Mononuclear cell (primary cell): ENCODE measurements at regions not wholly inside any gene's neighbourhood (a gene's known extent, or its start where the extent isn't known, plus 50 kb on each side); places are given as distances from the start of the nearest gene placed in this dataset.
"Not testable (repeated sequence)": the region's sequence is repeated elsewhere in the genome, so short reads cannot be mapped to it uniquely, and the experiment has no call there.

Source experiments
- H3K27me3 ChIP-seq: 2 replicates; pipeline ENCODE4 v1.6.0; 2011; ENCODE audit warnings: low read length, control low read depth; ENCODE audit not compliant: insufficient read depth
- H3K4me1 ChIP-seq: 2 replicates; pipeline ENCODE4 v1.5.1; 2011; ENCODE audit warnings: mild to moderate bottlenecking, low read length, control low read depth; ENCODE audit not compliant: insufficient read depth
- H3K4me3 ChIP-seq: 2 replicates; pipeline ENCODE4 v1.5.1; 2011; ENCODE audit warnings: mild to moderate bottlenecking, low read length, moderate library complexity
- H3K9me3 ChIP-seq: 2 replicates; pipeline ENCODE4 v1.5.1; 2011; ENCODE audit warnings: low read depth, mild to moderate bottlenecking, control low read depth, low read length

GRCh38 chr4:26048950-26049349, 134.9 kb downstream of the SMIM20 start:
- Histone ChIP-seq H3K27me3 (peaks cover 6% of the 10 kb centered on the region), H3K4me1 (peaks cover 17% of the 10 kb centered on the region), H3K9me3 (no peaks in the 10 kb centered on the region), H3K4me3 (no peak overlapping the region)

- Histone ChIP-seq H3K9me3 (no peaks in the 10 kb centered on the region), H3K27me3 (peaks cover 3% of the 10 kb centered on the region), H3K4me3 (no peak overlapping the region)
Measured at GRCh38 chr4:26049447-26049846, 135.4 kb downstream of the SMIM20 start.

GRCh38 chr4:26050212-26050643, 136.2 kb downstream of the SMIM20 start:
- peaks cover 17% of the 10 kb centered on the region for H3K4me1 ChIP-seq
- no peak overlapping the region for H3K4me3 ChIP-seq
- no peaks in the 10 kb centered on the region for H3K27me3 ChIP-seq
- H3K9me3 ChIP-seq, result no peaks in the 10 kb centered on the region

More at GRCh38 chr4:26049447-26049846, 135.4 kb downstream of the SMIM20 start:
- peaks cover 17% of the 10 kb centered on the region for H3K4me1 ChIP-seq

- Histone ChIP-seq H3K27me3 (no peaks in the 10 kb centered on the region), H3K4me1 (peaks cover 17% of the 10 kb centered on the region), H3K4me3 (no peak overlapping the region), H3K9me3 (no peaks in the 10 kb centered on the region)
Measured at GRCh38 chr4:26050671-26051070, 136.7 kb downstream of the SMIM20 start.

GRCh38 chr4:26051240-26051639, 137.2 kb downstream of the SMIM20 start:
- H3K27me3 ChIP-seq, result no peaks in the 10 kb centered on the region
- no peaks in the 10 kb centered on the region for H3K9me3 ChIP-seq
- peaks cover 22% of the 10 kb centered on the region for H3K4me1 ChIP-seq
- no peak overlapping the region for H3K4me3 ChIP-seq

GRCh38 chr4:26052663-26053541, 138.9 kb downstream of the SMIM20 start:
- Histone ChIP-seq H3K4me3 (no peak overlapping the region), H3K4me1 (peaks cover 30% of the 10 kb centered on the region), H3K27me3 (no peaks in the 10 kb centered on the region), H3K9me3 (no peaks in the 10 kb centered on the region)

- Histone ChIP-seq H3K4me3 (no peak overlapping the region), H3K9me3 (no peaks in the 10 kb centered on the region), H3K27me3 (no peaks in the 10 kb centered on the region), H3K4me1 (peaks cover 30% of the 10 kb centered on the region)
Measured at GRCh38 chr4:26053761-26054160, 139.7 kb downstream of the SMIM20 start.

- Histone ChIP-seq H3K4me3 (no peak overlapping the region), H3K9me3 (no peaks in the 10 kb centered on the region), H3K27me3 (no peaks in the 10 kb centered on the region), H3K4me1 (peaks cover 19% of the 10 kb centered on the region)
Measured at GRCh38 chr4:26055855-26056254, 141.8 kb downstream of the SMIM20 start.

GRCh38 chr4:26056406-26056805, 142.4 kb downstream of the SMIM20 start:
- Histone ChIP-seq H3K4me1 (peaks cover 19% of the 10 kb centered on the region), H3K27me3 (no peaks in the 10 kb centered on the region), H3K9me3 (no peaks in the 10 kb centered on the region), H3K4me3 (no peak overlapping the region)

GRCh38 chr4:26057839-26058238, 143.8 kb downstream of the SMIM20 start:
- H3K4me1 ChIP-seq, result peaks cover 16% of the 10 kb centered on the region
- not testable (repeated sequence) for H3K27me3 ChIP-seq, H3K4me3 ChIP-seq, H3K9me3 ChIP-seq

- peaks cover 13% of the 10 kb centered on the region for H3K4me1 ChIP-seq
- H3K4me3 ChIP-seq, result no peak overlapping the region
- H3K27me3 ChIP-seq, result no peaks in the 10 kb centered on the region
- H3K9me3 ChIP-seq, result no peaks in the 10 kb centered on the region
Measured at GRCh38 chr4:26058537-26058936, 144.5 kb downstream of the SMIM20 start.

GRCh38 chr4:26059391-26060154, 145.6 kb downstream of the SMIM20 start:
- Histone ChIP-seq H3K27me3 (no peaks in the 10 kb centered on the region), H3K9me3 (no peaks in the 10 kb centered on the region), H3K4me1 (peaks cover 13% of the 10 kb centered on the region), H3K4me3 (no peak overlapping the region)

GRCh38 chr4:26060286-26060685, 146.3 kb downstream of the SMIM20 start:
- Histone ChIP-seq H3K9me3 (no peaks in the 10 kb centered on the region), H3K4me3 (no peak overlapping the region), H3K27me3 (no peaks in the 10 kb centered on the region), H3K4me1 (peaks cover 13% of the 10 kb centered on the region)

- peaks cover 5% of the 10 kb centered on the region for H3K4me1 ChIP-seq
- no peak overlapping the region for H3K4me3 ChIP-seq
- no peaks in the 10 kb centered on the region for H3K27me3 ChIP-seq
- no peaks in the 10 kb centered on the region for H3K9me3 ChIP-seq
Measured at GRCh38 chr4:26061248-26061986, 147.4 kb downstream of the SMIM20 start.

GRCh38 chr4:26062215-26062614, 148.2 kb downstream of the SMIM20 start:
- Histone ChIP-seq H3K27me3 (no peaks in the 10 kb centered on the region), H3K4me1 (no peaks in the 10 kb centered on the region), H3K9me3 (no peaks in the 10 kb centered on the region), H3K4me3 (no peak overlapping the region)
